ENCODE measurements at regions not wholly inside any gene's neighbourhood (a gene's known extent, or its start where the extent isn't known, plus 50 kb on each side); places are given as distances from the start of the nearest gene placed in this dataset.
"Not testable (repeated sequence)": the region's sequence is repeated elsewhere in the genome, so short reads cannot be mapped to it uniquely, and the experiment has no call there.

DNA sequence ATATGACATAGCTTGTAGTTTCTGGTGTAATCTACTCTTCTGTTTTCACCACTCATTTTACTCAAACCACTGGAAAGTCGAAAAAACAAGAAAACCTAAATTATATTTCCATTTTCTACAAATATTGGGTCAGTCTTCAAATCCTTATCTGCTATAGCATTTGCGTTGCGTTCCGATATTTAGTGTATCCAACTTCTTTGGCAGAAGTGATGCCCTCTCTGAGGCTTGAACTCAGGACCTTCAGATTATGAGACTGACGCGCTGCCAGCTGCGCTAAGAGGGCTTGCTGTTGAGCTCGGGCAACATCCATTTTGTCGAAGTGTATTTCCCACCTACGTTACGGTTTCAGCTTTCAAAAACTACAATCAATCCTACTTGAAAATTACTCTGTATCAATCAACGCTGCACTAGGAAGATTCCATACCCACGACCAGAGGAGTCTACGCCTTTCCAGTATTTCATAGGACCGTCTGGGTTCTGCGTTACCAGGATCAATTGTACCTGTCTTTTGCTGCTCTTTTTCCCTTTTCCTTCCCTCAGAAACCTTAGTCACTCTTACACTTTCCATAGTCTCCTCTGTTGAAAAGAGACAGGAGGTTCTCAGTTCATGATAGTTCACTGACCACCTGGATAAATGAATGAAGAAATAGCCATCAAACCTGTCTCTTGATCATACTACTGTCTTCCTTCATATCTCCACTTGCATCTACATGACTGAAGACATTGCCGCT lies 140.5 kb upstream of the ZNF322 start:
- not testable (repeated sequence) for DNase-seq (ENCODE audit: low spot score)

DNA sequence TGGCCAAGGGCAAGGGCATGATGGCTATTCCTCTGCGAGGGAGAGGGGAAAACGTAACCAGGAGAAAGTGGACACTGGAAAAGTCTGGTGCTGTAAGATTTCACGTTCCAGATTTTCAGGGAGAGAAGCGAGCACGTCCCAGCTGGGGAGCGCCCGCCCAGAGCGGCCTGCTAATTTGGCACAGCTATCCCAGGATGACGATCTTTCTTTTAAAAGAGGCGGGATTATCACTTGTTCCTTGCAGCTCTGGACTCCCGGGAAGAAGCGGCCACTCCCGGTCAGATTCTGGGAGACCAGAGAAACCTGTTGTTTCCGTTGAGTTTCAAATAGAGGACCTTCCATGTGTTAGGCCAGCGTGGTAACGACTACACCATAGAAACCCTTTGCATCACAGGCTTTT lies 144.2 kb upstream of the ZNF322 start:
- not testable (repeated sequence) for DNase-seq (ENCODE audit: low spot score)

DNA sequence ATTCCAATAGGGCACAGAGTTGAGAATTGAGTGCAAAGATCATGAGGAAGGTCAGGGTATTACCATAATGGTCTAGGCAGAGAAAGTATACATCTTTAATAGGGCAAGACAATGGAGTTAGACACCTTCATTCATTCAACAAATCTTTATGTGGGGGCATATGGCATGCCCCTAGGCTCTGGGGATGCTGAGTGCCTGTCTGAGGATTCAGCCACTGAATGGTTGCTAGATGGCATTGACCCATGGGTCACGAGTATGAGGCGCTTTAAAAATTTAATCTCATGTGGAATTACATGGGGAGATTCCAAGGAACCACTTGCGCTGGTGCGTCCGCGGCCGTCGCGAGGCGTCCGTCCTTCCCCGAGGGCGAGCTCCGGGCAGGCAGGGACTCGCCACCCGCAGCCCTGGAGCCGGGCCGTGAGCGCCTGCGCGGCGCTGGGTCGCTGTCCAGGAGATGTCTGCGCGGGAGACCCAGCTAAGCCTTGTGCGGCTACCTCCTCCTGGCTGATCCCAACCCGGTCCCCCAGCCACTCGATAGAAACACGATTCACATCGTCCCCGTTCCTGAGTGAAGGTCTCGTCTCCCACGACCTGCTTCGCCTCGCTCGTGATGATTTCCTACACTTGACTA lies 152.1 kb upstream of the ZNF322 start:
- DNase-seq (ENCODE audit: low spot score) = not testable (repeated sequence)

DNA sequence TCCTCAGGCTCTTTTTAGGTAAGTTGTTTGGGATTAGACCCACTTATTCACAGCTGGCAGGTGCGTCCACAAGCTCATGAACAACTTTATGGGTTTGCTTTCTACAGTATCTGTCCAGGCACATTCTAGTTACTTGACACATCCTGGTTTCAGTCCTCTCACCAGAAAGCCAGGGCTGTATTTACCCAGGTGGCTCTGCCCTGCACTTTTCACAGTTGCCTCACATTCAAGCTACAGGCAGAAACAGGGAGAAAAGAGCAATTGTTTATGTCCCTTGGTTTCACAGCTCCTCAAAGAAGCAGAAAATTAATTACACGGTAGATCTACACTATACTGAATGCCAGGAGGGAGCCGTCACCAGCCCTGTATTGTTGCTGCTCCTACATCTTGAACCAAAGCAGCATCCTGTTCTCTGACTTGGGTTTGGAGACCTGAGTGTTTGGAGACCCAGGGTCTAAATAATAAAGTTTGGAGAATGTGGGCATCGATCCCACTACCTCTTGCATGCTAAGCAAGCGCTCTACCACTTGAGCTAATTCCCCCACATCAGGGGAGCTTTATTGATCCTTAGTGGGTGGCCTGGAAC lies 159.2 kb upstream of the ZNF322 start:
- DNase-seq (ENCODE audit: low spot score) = not testable (repeated sequence)

DNA sequence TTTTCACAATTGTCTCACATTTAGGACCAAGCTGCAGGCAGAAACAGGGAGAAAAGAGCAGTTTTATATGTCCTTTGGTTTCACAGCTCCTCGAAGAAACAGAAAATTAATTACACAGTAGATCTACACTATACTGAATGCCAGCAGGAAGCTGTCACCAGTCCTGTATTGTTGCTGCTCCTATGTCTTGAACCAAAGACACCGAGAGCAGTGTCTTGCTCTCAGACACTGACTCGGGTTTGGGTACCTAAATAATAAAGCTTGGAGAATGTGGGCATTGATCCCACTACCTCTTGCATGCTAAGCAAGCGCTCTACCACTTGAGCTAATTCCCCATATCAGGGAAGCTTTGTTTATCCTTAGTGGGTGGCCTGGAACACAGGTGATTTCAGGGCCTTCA lies 168.4 kb upstream of the ZNF322 start:
- not testable (repeated sequence) for DNase-seq (ENCODE audit: low spot score)

DNA sequence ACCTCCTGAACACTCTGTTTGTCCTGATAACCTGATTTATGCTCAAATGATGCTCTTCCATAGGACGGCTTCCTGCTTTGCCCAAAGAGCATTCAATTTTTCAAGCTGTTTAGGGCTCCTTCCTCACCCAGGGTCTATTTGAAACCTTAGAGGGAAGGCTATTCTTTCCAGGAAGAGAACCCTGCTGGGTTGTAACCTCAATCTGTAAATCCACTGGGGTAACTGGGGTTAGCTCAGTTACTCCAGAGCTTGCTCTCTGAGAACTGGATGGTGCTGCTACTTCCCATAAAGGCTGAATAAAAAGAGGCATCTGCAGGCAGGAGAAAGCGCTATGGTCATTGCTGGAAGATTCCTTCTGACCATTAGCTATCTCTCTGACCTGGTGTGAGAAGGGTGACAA lies 169.9 kb upstream of the ZNF322 start:
- DNase-seq (ENCODE audit: low spot score) = not testable (repeated sequence)

DNA sequence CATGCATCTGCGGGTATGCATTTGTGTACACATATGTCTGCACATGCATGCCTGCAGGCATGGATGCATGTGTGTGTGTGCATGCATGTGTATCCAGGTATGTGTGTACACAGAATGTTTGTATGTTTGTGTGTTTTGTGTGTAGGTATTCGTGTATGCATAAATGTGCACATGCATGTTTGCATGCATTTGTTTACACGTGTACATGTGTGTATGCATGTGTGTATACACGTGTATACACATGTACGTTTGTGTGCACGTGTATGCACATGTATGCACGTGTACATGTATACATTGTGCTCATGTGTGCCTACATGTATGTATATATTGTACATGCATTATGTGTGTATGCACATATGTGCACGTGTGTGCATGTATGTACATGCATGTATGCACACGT lies 171.4 kb upstream of the ZNF322 start:
- DNase-seq (ENCODE audit: low spot score) = not testable (repeated sequence)

DNA sequence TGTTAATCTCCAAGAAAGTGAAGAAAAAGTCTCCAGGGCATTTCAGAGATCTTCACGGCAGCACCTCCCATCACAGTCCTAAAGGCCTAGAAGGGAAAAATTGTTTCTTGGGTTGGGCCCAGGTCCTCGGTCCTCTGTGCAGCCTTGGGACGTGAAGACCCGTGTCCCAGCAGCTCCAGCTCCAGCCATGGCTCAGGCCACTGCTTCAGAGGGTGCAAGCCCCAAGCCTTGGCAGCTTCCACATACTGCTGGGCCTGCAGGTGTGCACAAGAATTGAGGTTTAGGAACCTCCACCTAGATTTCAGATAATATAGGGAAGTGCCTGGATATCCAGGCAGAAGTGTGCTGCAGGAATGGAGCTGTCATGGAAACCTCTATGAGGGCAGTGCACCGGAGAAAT lies 176.2 kb upstream of the ZNF322 start:
- DNase-seq (ENCODE audit: low spot score) = not testable (repeated sequence)

DNA sequence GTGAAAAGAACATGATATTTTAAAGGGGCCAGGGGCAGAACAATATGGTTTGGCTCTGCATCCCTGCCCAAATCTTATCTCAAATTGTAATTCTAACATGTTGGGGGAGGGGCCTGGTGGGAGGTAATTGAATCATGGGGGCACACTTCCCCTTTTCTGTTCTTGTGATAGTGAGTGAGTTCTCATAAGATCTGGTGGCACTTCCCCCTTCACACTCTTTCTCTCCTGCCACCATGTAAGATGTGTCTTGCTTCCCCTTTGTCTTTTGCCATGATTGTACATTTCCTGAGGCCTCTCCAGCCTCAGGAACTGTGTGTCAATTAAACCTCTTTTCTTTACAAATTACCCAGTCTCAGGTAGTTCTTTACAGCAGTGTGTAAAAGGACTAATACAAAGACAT lies 177.1 kb upstream of the ZNF322 start:
- DNase-seq (ENCODE audit: low spot score) = not testable (repeated sequence)

DNA sequence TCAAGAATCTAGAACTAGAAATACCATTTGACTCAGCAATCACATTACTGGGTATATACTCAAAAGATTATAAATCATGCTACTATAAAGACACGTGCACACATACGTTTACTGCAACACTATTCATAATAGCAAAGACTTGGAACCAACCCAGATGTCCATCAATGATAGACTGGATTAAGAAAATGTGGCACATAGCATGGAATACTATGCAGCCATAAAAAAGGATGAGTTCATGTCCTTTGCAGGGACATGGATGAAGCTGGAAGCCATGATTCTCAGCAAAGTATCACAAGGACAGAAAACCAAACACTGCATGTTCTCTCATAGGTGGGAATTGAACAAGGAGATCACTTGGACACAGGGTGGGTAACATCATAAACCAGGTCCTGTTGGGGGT lies 185.3 kb upstream of the ZNF322 start:
- DNase-seq (ENCODE audit: low spot score) = not testable (repeated sequence)

DNA sequence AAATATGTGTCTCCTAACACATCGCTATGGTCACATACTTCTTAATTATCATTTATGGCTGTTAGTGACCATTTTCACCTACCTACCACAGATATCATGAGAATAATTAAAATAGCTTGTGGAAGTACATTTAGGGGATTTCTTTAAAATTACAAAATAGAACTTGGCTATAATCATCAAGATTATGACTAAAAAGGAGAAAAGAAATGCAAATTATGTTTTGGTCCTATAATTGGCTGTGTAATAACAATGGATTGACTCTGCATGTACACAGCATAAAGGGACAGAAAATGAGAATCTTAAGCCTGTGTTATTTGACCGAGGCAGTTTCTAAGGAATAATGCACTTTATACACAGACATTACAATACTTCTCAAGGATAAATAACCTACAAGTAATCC lies 197.7 kb upstream of the ZNF322 start:
- DNase-seq (ENCODE audit: low spot score) = not testable (repeated sequence)

DNA sequence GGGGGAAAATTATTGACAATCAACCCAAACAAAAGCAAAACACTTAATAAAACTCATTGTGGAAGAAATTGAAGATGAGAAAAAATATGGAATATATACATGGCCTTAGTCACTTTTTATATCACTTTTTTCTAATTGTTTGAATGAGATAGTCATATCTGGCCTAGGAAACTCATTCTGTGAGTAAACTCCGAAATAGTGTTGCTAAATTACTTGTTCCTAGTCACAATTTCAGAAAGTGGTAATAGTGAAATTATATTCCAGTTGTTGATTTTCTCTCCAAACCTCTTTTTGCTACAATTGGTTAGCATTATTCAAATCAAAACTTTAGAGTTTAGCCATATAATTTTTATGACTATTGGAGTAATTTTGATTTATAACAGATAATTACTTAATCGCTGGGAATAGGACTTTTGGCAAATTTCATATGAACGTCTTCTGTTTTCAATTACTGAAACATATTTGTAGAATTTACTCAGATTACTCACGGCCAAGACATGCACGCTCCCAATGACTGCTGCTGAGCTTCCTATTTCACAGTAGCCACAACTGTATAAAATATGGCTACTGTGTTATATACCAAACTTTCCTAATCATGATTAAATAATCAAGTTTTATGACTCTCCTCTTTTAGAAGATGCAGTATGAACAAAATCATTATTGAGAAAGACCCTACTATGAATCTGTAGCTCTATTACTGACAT lies 199.7 kb upstream of the ZNF322 start:
- not testable (repeated sequence) for DNase-seq (ENCODE audit: low spot score)

DNA sequence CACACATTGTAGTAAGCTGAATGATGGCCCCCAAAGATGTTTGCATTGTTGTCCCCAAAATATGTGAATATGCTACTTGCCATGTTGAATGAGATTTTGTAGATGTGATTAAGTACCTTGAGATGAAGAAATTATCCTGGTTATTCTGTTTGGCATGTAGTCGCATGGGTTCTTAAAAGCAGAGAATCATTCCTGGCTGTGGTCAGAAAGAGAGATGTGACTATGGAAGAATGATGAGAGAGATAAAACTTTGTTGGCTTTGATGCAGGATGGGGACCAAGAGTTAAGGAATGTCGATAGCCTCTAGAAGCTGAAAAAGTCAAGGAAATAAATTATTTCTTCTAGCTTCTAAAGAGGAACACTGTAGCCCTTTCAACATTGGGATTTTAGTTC lies 200.2 kb upstream of the ZNF322 start:
- DNase-seq (ENCODE audit: low spot score) = not testable (repeated sequence)

DNA sequence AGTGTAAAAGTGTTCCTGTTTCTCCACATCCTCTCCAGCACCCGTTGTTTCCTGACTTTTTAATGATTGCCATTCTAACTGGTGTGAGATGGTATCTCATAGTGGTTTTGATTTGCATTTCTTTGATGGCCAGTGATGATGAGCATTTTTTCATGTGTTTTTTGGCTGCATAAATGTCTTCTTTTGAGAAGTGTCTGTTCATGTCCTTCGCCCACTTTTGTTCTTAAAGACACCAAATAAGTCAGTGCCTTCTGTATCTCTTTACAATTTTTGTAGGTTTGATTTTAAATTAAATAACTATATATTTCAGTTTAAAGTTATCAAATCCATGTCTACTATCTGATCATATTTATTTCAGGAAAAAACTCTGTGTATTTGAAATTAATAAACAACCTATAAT lies 202.4 kb upstream of the ZNF322 start:
- not testable (repeated sequence) for DNase-seq (ENCODE audit: low spot score)

DNA sequence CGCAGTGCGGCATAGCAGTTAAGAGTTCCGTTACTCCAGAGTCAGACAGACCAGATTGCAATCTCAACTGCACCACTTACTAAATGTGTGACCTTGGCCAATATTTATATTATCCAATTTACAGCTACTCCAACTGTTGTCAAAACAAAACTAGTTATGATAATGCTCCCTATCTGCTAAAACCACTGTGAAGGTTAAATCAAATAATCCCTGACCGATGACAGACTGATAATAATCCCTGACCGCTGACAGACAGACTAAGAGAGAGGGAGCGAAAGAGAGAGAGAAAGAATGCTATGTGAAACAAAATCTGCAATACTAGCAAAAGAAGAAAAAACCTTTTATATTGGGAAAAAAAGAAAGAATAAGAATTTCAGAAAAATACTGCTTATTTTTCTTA lies 204.1 kb upstream of the ZNF322 start:
- not testable (repeated sequence) for DNase-seq (ENCODE audit: low spot score)

DNA sequence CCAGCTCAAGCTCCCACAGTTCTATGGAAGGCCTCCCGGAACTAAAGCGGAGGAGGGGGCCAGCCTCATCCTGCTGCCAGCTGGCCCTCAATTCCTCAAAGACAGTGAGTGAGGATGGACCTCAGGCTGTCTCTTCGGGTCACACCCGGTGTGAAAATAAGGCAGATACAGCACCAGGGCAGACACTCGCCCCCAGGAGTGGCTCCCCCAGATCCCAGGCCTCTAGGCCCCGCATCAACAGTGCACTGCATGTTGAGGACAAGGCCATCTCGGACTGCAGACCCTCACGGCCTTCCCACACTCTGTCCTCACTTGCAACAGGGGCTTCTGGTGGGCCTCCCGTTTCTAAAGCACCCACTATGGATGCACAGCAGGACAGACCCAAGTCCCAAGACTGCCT lies 239.2 kb upstream of the ZNF322 start:
- not testable (repeated sequence) for DNase-seq (ENCODE audit: low spot score)

DNA sequence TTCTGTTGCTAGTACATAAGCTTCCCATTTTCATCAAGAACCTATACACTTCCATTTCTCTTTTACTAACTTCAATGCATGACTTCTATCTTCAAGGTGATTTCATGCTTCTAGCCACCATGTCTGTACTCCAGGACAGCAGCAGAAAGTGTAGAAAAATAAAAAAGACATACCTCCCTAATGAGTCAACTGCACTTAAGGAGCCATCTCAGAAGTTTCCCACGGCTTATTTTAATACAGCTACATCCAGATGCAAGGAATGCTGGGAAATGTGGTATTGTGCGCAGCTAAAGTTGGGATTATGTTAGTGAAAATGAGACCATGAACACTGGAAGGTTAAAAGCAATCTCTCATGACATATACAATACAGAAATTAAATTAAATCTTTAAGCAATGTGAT lies 264.7 kb upstream of the ZNF322 start:
- DNase-seq (ENCODE audit: low spot score) = not testable (repeated sequence)

DNA sequence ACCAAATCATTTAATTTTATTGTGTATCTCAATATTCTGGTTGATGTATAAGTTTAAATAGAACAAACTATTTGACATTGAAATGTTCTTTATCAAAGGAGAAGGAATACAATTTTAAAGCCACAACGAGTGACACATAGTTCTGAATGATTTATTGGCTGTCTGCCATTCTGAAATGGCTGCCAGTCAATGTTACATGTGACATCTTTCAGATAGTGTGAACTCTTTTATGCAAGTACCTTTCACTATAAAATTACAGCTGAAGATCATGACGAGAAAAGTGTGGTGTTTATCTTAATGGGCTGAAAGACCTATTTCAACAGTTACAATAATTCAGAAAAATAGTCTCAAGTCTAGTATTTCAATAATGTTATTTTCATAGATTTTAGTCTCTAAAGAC lies 268.6 kb upstream of the ZNF322 start:
- DNase-seq (ENCODE audit: low spot score) = not testable (repeated sequence)

DNA sequence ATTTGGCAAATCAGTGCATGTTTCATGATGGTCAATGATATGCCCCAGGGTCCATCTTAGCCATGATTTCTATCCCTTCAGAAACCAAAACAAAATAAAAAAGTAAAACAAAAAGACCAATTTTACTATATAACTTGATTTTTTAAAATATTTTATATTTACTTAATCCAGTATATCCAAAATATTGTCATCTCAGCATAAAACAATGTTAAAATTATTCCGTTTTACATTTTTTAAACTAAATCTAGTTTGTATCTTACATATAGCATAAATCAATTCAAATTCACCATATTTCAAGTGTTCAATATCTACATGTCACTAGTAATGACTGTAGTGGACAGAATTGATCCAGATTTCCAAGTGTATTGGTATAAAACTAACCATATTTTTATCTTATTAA lies 277.7 kb upstream of the ZNF322 start:
- DNase-seq (ENCODE audit: low spot score) = not testable (repeated sequence)

DNA sequence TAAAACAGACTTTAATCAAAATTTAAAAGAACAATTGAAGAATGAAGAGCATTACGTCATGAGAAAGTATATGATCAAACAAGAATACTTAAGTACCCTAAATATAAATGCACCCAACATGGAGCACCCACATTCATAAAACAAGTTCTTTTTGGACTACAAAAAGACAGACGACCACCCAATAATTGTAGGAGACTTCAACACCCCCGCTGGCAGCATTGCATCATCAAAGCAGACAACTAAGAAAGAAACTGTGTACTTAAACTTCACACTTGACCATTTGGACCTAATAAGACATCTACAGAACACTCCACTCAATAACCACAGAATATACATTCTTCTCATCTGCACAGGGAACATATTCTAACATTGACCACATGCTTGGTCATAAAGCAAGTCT lies 291.7 kb upstream of the ZNF322 start:
- DNase-seq (ENCODE audit: low spot score) = not testable (repeated sequence)

DNA sequence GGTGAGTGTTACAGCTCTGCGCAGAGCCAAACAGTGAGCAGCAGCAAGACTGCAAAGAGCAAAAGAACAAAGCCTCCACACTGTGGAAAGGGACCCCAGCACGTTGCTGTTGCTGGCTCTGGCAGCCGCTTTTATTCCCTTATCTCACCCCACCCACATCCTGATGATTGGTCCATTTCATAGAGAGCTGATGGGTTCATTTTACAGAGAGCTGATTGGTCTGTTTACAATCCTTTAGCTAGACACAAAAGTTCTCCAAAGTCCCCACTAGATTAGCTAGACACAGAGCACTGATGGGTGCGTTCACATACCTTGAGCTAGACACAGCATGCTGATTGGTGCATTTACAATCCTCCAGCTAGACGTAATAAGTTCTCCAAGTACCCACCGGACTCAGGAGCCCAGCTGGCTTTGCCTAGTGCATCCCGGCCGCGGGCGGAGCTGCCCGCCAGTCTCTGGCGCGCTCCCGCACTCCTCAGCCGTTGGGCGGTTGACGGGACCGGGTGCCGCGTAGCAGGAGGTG lies 291.4 kb upstream of the PRSS16 start:
- DNase-seq (ENCODE audit: low spot score) = peak; percentile 58

DNA sequence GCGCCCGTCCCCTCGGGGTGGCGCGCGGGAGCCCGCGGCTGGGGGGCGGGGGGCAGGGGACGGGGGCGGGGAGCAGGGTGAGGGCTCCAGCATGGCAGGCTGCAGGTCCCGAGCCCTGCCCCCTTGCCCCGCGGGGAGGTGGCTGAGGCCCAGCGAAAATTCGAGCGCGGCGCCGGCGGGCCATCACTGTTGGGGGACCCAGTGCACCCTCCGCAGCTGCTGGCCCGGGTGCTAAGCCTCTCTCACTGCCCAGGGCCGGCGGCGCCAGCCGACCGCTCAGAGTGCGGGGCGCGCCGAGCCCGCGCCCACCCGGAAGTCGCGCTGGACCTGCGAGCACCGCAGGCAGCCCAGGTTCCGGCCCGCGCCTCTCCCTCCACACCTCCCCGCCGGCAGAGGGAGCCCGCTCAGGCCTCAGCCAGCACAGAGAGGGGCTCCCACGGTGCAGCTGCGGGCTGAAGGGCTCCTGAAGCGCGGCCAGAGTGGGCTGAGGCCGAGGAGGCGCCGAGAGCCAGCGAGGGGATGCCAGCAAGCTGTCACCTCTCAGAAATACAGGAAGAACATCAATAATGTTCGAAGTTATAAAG lies 290.8 kb upstream of the PRSS16 start:
- peak; percentile 73 for DNase-seq (ENCODE audit: low spot score)
